ENCODE measurements at regions not wholly inside any gene's neighbourhood (a gene's known extent, or its start where the extent isn't known, plus 50 kb on each side); places are given as distances from the start of the nearest gene placed in this dataset.

GRCh38 chr12:66896797-66897196, 217.9 kb upstream of the GRIP1 start:
- TF ChIP-seq, protein P1, sequence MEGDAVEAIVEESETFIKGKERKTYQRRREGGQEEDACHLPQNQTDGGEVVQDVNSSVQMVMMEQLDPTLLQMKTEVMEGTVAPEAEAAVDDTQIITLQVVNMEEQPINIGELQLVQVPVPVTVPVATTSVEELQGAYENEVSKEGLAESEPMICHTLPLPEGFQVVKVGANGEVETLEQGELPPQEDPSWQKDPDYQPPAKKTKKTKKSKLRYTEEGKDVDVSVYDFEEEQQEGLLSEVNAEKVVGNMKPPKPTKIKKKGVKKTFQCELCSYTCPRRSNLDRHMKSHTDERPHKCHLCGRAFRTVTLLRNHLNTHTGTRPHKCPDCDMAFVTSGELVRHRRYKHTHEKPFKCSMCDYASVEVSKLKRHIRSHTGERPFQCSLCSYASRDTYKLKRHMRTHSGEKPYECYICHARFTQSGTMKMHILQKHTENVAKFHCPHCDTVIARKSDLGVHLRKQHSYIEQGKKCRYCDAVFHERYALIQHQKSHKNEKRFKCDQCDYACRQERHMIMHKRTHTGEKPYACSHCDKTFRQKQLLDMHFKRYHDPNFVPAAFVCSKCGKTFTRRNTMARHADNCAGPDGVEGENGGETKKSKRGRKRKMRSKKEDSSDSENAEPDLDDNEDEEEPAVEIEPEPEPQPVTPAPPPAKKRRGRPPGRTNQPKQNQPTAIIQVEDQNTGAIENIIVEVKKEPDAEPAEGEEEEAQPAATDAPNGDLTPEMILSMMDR (conservative IDR thresholded peaks at IDR 0.05; ENCODE audit: low read length), result no peak
- no peak for TF ChIP-seq EZH2phosphoT487 (IDR thresholded peaks at IDR 0.05; ENCODE audit: borderline replicate concordance, low read depth, low read length)
